ENCODE measurements at regions not wholly inside any gene's neighbourhood (a gene's known extent, or its start where the extent isn't known, plus 50 kb on each side); places are given as distances from the start of the nearest gene placed in this dataset.

- TF ChIP-seq SP1 (IDR thresholded peaks at IDR 0.05) = no peak
- TF ChIP-seq L3MBTL2 (conservative IDR thresholded peaks at IDR 0.05) = no peak
- no peak for TF ChIP-seq BHLHE40 (IDR thresholded peaks at IDR 0.05; ENCODE audit: borderline replicate concordance)
Observed at GRCh38 chr4:106850691-106851090, 185.4 kb downstream of the DKK2 start.
